ENCODE measurements at regions not wholly inside any gene's neighbourhood (a gene's known extent, or its start where the extent isn't known, plus 50 kb on each side); places are given as distances from the start of the nearest gene placed in this dataset.

- DNase-seq (ENCODE audit: extremely low read depth, low read depth), result no peak
- no peak for TF ChIP-seq CTCF (IDR thresholded peaks at IDR 0.05; ENCODE audit: low read depth, low read length)
These were observed 252.6 kb downstream of the SLITRK5 start for GRCh38 chr13:87923753-87924152.

GRCh38 chr13:87925006-87925405, 253.8 kb downstream of the SLITRK5 start:
- TF ChIP-seq CTCF (IDR thresholded peaks at IDR 0.05; ENCODE audit: low read depth, low read length), result no peak
- DNase-seq (ENCODE audit: extremely low read depth, low read depth), result no peak

- no peak for DNase-seq (ENCODE audit: extremely low read depth, low read depth)
- TF ChIP-seq CTCF (IDR thresholded peaks at IDR 0.05; ENCODE audit: low read depth, low read length), result no peak
These were observed 269.6 kb downstream of the SLITRK5 start for GRCh38 chr13:87940776-87941175.

GRCh38 chr13:87941226-87941625, 270.1 kb downstream of the SLITRK5 start:
- TF ChIP-seq CTCF (IDR thresholded peaks at IDR 0.05; ENCODE audit: low read depth, low read length), result no peak

GRCh38 chr13:87942205-87942604, 271.0 kb downstream of the SLITRK5 start:
- DNase-seq (ENCODE audit: extremely low read depth, low read depth), result no peak
- no peak for TF ChIP-seq CTCF (IDR thresholded peaks at IDR 0.05; ENCODE audit: low read depth, low read length)

More at GRCh38 chr13:87941226-87941625, 270.1 kb downstream of the SLITRK5 start:
- DNase-seq (ENCODE audit: extremely low read depth, low read depth), result no peak

- no peak for DNase-seq (ENCODE audit: extremely low read depth, low read depth)
- TF ChIP-seq CTCF (IDR thresholded peaks at IDR 0.05; ENCODE audit: low read depth, low read length), result no peak
These were observed 272.9 kb downstream of the SLITRK5 start for GRCh38 chr13:87944038-87944437.

GRCh38 chr13:87952377-87952776, 281.2 kb downstream of the SLITRK5 start:
- TF ChIP-seq CTCF (IDR thresholded peaks at IDR 0.05; ENCODE audit: low read depth, low read length), result no peak
- no peak for DNase-seq (ENCODE audit: extremely low read depth, low read depth)

Data from AG09319 (cell line).